HepG2 (cell line): ENCODE measurements at regions not wholly inside any gene's neighbourhood (a gene's known extent, or its start where the extent isn't known, plus 50 kb on each side); places are given as distances from the start of the nearest gene placed in this dataset.

Experiments used
- ELF4 ChIP-seq: sonication (generic); formaldehyde crosslinking; IDR thresholded peaks from 2 replicates; pipeline ENCODE4 v1.5.0; 2020; ENCODE audit warnings: missing genetic modification reagents, mild to moderate bottlenecking, moderate library complexity, borderline replicate concordance
- ETV6 ChIP-seq: sonication (generic); formaldehyde crosslinking; conservative IDR thresholded peaks from 2 replicates; pipeline ENCODE4 v1.4.0; 2020; ENCODE audit warnings: missing genetic modification reagents
- EZH2 ChIP-seq: conservative IDR thresholded peaks from 2 replicates; pipeline ENCODE4 v1.6.1; 2012; ENCODE audit warnings: mild to moderate bottlenecking, low read depth, low read length, moderate library complexity
- FLYWCH1 ChIP-seq: sonication (generic); formaldehyde crosslinking; IDR thresholded peaks from 2 replicates; pipeline ENCODE4 v1.8.1; 2023; ENCODE audit warnings: mild to moderate bottlenecking, missing genetic modification reagents
- GLI4 ChIP-seq: sonication (generic); formaldehyde crosslinking; IDR thresholded peaks from 2 replicates; pipeline ENCODE4 v1.5.1; 2020; ENCODE audit warnings: missing genetic modification reagents, mild to moderate bottlenecking, moderate library complexity, borderline replicate concordance
- HCFC1 ChIP-seq: fragments of 150-350 bp; IDR thresholded peaks from 2 replicates; pipeline ENCODE4 v1.6.1; 2014; ENCODE audit warnings: low read depth, low read length
- YY1 ChIP-seq: IDR thresholded peaks from 2 replicates; pipeline ENCODE4 v1.6.1; 2011; ENCODE audit warnings: low read length, low read depth, moderate library complexity, mild to moderate bottlenecking; ENCODE audit not compliant: insufficient read depth, insufficient replicate concordance
- ZNF367 ChIP-seq: sonication (generic); formaldehyde crosslinking; IDR thresholded peaks from 2 replicates; pipeline ENCODE4 v1.4.0; 2020; ENCODE audit warnings: missing genetic modification reagents, borderline replicate concordance

GRCh38 chr6:134449781-134450180 lies 131.9 kb upstream of the SGK1 start:
- TF ChIP-seq ELF4 (CRISPR knock-in tag) (no peak), GLI4 (no peak), YY1 (no peak), ETV6 (CRISPR knock-in tag) (no peak), HCFC1 (no peak), EZH2 (no peak), ZNF367 (no peak), FLYWCH1 (no peak)
